ENCODE measurements at regions not wholly inside any gene's neighbourhood (a gene's known extent, or its start where the extent isn't known, plus 50 kb on each side); places are given as distances from the start of the nearest gene placed in this dataset.

DNA sequence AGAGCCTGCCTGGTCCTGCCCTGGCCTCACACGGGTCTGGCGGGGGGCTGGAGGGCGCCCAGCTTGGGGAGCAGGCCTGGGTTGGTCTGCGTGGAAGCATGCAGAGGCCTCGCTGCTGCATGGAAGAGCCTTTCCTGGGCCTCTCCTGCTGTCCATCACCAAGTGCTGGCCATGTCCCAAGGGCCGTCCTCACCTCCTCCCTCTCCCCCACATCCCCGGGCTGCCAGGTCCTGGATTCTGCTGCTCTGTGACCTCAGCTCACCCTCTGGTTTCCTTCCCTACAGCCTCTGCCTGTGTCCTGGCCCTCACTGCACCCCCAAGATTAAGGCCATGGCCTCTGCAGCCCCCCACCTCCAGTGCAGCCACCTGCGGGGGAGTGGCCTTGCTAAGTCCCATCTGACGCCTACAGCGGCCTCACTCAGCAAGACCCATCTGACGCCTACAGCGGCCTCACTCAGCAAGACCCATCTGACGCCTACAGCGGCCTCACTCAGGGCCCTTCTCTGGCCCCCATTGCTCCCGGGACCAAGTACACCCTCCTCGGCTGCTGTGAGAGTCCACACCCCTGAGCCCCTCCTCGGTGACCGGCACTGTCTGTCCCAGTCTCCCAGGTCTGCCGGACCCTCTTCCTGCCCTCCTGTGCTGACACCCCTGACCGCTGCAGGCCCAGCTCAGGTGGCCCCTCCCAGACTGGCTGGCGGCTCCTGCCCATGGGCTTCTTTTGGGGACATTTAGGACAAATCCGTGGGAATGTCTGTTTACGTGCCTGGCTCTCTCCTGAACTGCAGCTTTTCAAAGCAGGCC lies 119.5 kb upstream of the B3GAT1 start:
- no peak for DNase-seq (ENCODE audit: low read depth)

DNA sequence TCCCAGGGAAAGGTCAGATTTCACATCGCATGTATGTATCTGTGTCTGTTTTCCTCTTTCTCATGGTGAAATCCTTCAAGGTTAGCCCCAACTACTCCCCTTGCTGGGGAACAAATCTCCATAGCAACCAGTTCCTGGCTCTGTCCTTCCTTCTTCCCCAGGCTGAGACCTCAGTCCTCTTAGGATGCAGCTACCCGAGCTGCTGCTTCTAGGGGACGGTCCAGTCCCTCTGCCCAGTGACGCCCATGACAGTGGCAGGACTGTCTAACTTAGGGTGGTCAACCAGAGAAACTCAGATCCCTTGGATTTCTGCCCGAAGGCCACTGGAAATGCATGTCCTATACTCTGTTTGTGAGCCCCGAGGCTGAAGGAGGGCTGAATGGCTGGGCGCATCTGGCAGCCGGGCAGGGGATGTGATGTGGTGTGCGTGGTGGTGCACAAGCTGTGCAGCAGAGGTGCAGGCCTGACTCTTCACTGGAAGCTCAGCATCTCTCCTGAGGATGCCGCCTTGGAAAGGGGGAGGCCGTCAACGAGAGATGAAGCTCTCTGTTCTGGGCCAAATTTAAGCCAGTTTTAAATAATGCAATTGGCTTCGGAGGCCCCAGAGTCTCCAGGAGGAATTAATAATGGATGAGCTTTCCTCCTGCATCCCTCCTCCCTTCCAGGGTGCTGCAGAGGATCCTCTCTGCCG lies 118.7 kb upstream of the B3GAT1 start:
- DNase-seq (ENCODE audit: low read depth) = no peak

DNA sequence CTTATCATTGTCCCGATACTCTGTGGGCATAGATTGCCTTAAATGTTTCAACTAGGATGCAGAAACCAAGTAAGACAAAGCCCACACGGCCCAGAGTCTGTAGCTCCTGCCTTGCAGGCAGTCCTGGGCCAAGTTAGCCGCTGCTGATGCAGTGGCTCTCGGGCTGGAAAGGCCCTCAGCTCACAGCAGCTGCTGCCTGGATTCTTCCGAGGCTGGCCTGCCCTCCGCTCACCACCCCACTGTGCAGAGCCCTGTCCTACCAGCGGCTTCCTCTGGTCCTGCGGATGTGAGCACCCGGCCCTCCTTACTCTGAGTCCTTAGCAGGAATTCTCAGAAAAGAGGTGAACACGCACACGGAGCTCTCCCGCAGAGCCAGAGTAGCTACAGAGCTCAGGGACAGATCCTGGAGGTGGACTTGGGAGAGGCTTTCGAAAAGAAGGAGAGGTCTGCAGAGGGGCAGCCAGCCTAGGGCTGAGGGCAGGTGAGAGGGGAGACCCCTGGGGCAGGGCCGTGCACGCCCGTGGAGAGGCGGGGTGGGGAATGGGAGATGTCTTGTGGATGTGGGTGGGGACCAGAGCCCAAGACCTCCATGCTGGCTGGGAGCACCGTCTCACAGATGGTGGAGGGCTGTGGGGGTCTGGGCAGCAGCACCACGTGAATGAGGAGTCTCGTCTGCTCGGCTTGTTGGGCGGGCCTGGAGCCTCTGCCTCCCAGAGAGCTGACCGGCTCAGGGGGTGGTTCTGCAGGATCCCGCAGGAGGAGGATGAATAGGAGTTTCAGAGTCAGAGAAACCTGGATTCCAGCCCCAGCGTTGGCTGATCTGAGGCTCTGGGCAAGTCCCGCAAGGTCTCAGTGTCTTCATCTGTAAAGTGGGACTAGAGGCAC lies 117.4 kb upstream of the B3GAT1 start:
- no peak for DNase-seq (ENCODE audit: low read depth)

- DNase-seq (ENCODE audit: low read depth) = no peak
Observed at GRCh38 chr11:134528453-134528852, 116.4 kb upstream of the B3GAT1 start.

- DNase-seq (ENCODE audit: low read depth) = no peak
Observed at GRCh38 chr11:134527382-134528243, 115.6 kb upstream of the B3GAT1 start.

GRCh38 chr11:134524896-134525845 lies 113.1 kb upstream of the B3GAT1 start:
- DNase-seq (ENCODE audit: low read depth) = no peak

GRCh38 chr11:134524201-134524600 lies 112.2 kb upstream of the B3GAT1 start:
- DNase-seq (ENCODE audit: low read depth) = no peak

DNA sequence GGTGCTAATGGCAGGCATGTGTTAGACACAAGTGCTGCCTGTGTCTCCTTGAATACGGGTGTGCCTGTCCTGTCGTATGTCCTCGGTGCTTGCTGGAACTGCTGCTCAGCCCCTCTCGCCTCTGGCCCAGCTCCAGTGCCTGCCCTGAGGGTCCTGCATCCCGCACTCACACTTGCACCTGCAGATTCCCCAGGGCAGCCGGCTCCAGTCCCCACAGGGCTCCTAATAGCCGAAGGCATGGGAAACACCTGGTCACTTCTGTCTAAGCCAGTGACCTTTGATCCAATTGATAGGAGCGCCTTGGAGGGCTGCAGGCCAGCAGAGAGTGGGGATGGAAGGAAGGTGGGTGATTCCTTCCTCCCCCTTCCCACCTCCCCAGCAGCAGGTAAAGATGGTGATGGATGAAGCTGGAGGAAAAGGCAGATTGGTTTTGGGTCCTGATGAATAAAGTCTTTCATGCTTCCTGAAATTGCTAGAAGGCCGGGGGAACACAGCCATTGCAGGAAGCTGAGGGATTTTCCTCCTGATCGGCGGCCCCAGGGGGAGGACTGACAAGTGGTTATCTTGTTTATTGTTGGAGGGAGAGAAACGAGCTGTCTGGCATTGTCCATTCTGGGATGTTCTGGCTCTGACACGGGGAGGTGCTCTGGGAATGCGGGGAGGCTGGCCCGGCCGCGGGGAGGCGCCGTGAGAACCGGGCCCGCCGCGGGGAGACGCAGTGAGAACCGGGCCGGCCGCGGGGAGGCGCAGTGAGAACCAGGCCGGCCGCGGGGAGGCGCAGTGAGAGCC lies 110.9 kb upstream of the B3GAT1 start:
- no peak for DNase-seq (ENCODE audit: low read depth)

DNA sequence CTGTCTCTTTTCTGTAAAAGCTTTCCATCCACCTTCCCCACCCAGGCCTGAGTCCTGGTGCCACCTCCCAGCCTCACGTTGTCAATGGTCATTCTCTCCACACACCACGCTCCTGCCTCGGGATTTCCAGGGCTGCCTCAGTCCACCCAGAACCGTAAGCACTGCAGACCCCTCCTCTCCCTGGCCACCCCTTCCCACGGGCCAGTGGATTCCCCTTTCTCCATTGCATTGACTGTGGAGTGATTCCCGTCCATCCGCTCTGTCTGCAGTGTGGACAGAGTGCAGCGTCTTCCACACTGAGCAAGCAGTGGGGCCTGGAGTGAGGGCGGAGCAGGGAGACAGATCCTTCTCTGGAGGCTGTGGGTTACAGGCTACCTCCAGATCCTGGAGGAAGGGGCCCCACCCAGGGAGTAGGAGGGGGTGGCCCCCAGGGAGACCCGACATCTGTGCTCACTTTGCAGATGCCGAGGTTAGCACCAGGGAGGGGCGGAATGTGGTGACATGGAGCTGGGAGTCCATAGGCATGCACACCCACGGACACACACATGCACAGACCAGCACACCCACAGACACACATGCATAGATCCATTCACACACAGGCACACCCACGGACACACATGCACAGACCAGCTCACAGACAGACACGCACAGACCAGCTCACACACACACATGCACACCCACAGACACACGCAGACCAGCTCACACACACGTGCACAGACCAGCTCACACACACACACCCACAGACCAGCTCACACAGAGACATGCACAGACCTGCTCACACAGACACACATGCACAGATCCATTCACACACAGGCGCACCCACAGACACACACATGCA lies 109.6 kb upstream of the B3GAT1 start:
- no peak for DNase-seq (ENCODE audit: low read depth)

DNA sequence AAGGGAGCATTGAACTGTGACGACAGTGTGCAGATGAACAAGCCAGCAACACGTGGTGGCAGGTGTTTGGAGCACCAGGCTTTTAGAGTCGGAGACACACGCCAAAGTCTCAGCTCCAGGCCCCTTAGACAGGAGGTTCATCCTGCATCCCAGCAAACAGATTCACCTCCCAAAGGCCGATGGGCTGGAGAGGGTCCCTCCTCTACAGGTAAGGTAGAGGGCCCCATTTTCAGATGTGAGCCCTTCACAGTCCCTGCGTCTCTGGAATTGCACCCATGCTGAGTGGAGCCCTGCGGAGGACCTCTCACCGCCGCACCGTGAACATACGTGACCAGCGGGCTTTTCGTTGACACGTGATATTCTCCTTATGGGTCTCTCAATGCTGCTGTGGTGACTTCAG lies 109.0 kb upstream of the B3GAT1 start:
- DNase-seq (ENCODE audit: low read depth) = no peak

- DNase-seq (ENCODE audit: low read depth) = no peak
Observed at GRCh38 chr11:134519788-134520187, 107.7 kb upstream of the B3GAT1 start.

- DNase-seq (ENCODE audit: low read depth) = no peak
Observed at GRCh38 chr11:134519390-134519750, 107.3 kb upstream of the B3GAT1 start.

- no peak for DNase-seq (ENCODE audit: low read depth)
Observed at GRCh38 chr11:134518616-134519389, 106.8 kb upstream of the B3GAT1 start.

GRCh38 chr11:134517621-134518293 lies 105.7 kb upstream of the B3GAT1 start:
- no peak for DNase-seq (ENCODE audit: low read depth)

DNA sequence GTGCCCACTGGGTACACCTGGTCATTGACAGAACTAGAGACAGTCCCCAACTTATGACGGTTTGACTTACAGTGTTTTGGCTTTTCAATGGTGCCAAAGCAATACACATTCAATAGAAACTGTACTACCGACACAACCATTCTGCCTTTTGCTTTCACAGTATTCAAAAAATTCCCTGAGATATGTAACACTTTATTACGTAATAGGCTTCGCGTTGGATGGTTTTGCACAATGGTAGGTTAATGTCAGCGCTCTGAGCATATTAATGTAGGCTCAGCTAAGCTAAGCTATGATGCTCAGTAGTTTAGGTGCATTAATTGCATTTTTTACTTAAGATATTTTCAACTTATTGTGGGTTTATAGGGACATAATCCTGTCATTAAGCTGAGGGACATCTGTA lies 105.1 kb upstream of the B3GAT1 start:
- no peak for DNase-seq (ENCODE audit: low read depth)

DNA sequence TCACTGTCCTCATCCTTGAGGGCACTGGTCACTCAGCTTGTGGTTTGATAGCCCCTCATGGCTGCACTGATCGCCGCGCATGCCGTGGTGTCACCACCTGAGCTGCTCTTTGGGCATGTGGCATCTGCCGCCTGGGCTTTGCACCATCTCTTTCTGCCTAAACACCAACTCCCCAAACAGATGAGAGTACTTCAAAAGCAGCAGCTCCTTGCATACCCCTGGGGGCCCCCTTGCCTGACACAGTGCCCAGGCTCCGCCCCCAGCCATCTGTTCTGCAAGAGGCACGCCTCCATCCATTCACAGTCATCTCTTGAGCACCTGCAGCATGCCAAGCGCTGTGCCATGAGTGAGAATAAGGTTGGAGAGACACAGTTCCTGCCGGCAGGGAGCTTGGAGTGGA lies 104.5 kb upstream of the B3GAT1 start:
- no peak for DNase-seq (ENCODE audit: low read depth)
